ENCODE measurements at regions not wholly inside any gene's neighbourhood (a gene's known extent, or its start where the extent isn't known, plus 50 kb on each side); places are given as distances from the start of the nearest gene placed in this dataset.
"Not testable (repeated sequence)": the region's sequence is repeated elsewhere in the genome, so short reads cannot be mapped to it uniquely, and the experiment has no call there.

GRCh38 chr7:131691454-131692130 is 135.2 kb upstream of the PODXL start:
- no peaks in the 10 kb centered on the region for H3K36me3 ChIP-seq (ENCODE audit: control insufficient read depth, low read depth, low read length)
- H3K4me1 ChIP-seq (ENCODE audit: control insufficient read depth, low read depth, low read length), result no peaks in the 10 kb centered on the region
- no peak overlapping the region for H3K27ac ChIP-seq (ENCODE audit: low read length)
- H3K4me3 ChIP-seq (ENCODE audit: low read length), result no peak overlapping the region
- no peaks in the 10 kb centered on the region for H3K9me3 ChIP-seq (ENCODE audit: control insufficient read depth, low read depth, low read length)
- H3K9ac ChIP-seq (ENCODE audit: low read length), result no peak overlapping the region
- no peaks in the 10 kb centered on the region for H3K27me3 ChIP-seq (ENCODE audit: control insufficient read depth, insufficient read depth, low read length)

- no peaks in the 10 kb centered on the region for H3K27me3 ChIP-seq (ENCODE audit: control insufficient read depth, insufficient read depth, low read length)
- no peaks in the 10 kb centered on the region for H3K9me3 ChIP-seq (ENCODE audit: control insufficient read depth, low read depth, low read length)
- no peaks in the 10 kb centered on the region for H3K4me1 ChIP-seq (ENCODE audit: control insufficient read depth, low read depth, low read length)
- no peak overlapping the region for H3K4me3 ChIP-seq (ENCODE audit: low read length)
- H3K9ac ChIP-seq (ENCODE audit: low read length), result no peak overlapping the region
- H3K27ac ChIP-seq (ENCODE audit: low read length), result no peak overlapping the region
- no peaks in the 10 kb centered on the region for H3K36me3 ChIP-seq (ENCODE audit: control insufficient read depth, low read depth, low read length)
Measured at GRCh38 chr7:131690441-131690840, 134.0 kb upstream of the PODXL start.

- no peaks in the 10 kb centered on the region for H3K9me3 ChIP-seq (ENCODE audit: control insufficient read depth, low read depth, low read length)
- H3K27me3 ChIP-seq (ENCODE audit: control insufficient read depth, insufficient read depth, low read length), result no peaks in the 10 kb centered on the region
- no peak overlapping the region for H3K27ac ChIP-seq (ENCODE audit: low read length)
- H3K4me3 ChIP-seq (ENCODE audit: low read length), result no peak overlapping the region
- H3K9ac ChIP-seq (ENCODE audit: low read length), result no peak overlapping the region
- H3K4me1 ChIP-seq (ENCODE audit: control insufficient read depth, low read depth, low read length), result no peaks in the 10 kb centered on the region
- no peaks in the 10 kb centered on the region for H3K36me3 ChIP-seq (ENCODE audit: control insufficient read depth, low read depth, low read length)
Measured at GRCh38 chr7:131689662-131690234, 133.3 kb upstream of the PODXL start.

- Histone ChIP-seq H3K36me3 (ENCODE audit: control insufficient read depth, low read depth, low read length) (no peaks in the 10 kb centered on the region), H3K27me3 (ENCODE audit: control insufficient read depth, insufficient read depth, low read length) (no peaks in the 10 kb centered on the region), H3K4me1 (ENCODE audit: control insufficient read depth, low read depth, low read length) (no peaks in the 10 kb centered on the region), H3K27ac (ENCODE audit: low read length) (no peak overlapping the region), H3K9ac (ENCODE audit: low read length) (no peak overlapping the region), H3K9me3 (ENCODE audit: control insufficient read depth, low read depth, low read length) (no peaks in the 10 kb centered on the region), H3K4me3 (ENCODE audit: low read length) (no peak overlapping the region)
Measured at GRCh38 chr7:131688738-131689661, 132.6 kb upstream of the PODXL start.

GRCh38 chr7:131687296-131687695 is 130.9 kb upstream of the PODXL start:
- no peaks in the 10 kb centered on the region for H3K27me3 ChIP-seq (ENCODE audit: control insufficient read depth, insufficient read depth, low read length)
- H3K9me3 ChIP-seq (ENCODE audit: control insufficient read depth, low read depth, low read length), result no peaks in the 10 kb centered on the region
- H3K4me3 ChIP-seq (ENCODE audit: low read length), result no peak overlapping the region
- no peaks in the 10 kb centered on the region for H3K4me1 ChIP-seq (ENCODE audit: control insufficient read depth, low read depth, low read length)
- no peak overlapping the region for H3K27ac ChIP-seq (ENCODE audit: low read length)
- H3K9ac ChIP-seq (ENCODE audit: low read length), result no peak overlapping the region
- H3K36me3 ChIP-seq (ENCODE audit: control insufficient read depth, low read depth, low read length), result no peaks in the 10 kb centered on the region

GRCh38 chr7:131686833-131687232 is 130.4 kb upstream of the PODXL start:
- no peak overlapping the region for H3K9ac ChIP-seq (ENCODE audit: low read length)
- no peak overlapping the region for H3K4me3 ChIP-seq (ENCODE audit: low read length)
- no peaks in the 10 kb centered on the region for H3K27me3 ChIP-seq (ENCODE audit: control insufficient read depth, insufficient read depth, low read length)
- no peak overlapping the region for H3K27ac ChIP-seq (ENCODE audit: low read length)
- no peaks in the 10 kb centered on the region for H3K9me3 ChIP-seq (ENCODE audit: control insufficient read depth, low read depth, low read length)
- no peaks in the 10 kb centered on the region for H3K36me3 ChIP-seq (ENCODE audit: control insufficient read depth, low read depth, low read length)
- no peaks in the 10 kb centered on the region for H3K4me1 ChIP-seq (ENCODE audit: control insufficient read depth, low read depth, low read length)

GRCh38 chr7:131683536-131684125 is 127.2 kb upstream of the PODXL start:
- H3K36me3 ChIP-seq (ENCODE audit: control insufficient read depth, low read depth, low read length), result no peaks in the 10 kb centered on the region

GRCh38 chr7:131681961-131682360 is 125.5 kb upstream of the PODXL start:
- no peaks in the 10 kb centered on the region for H3K4me1 ChIP-seq (ENCODE audit: control insufficient read depth, low read depth, low read length)
- no peak overlapping the region for H3K9ac ChIP-seq (ENCODE audit: low read length)
- H3K27ac ChIP-seq (ENCODE audit: low read length), result no peak overlapping the region
- no peak overlapping the region for H3K4me3 ChIP-seq (ENCODE audit: low read length)
- H3K27me3 ChIP-seq (ENCODE audit: control insufficient read depth, insufficient read depth, low read length), result no peaks in the 10 kb centered on the region
- no peaks in the 10 kb centered on the region for H3K9me3 ChIP-seq (ENCODE audit: control insufficient read depth, low read depth, low read length)
- H3K36me3 ChIP-seq (ENCODE audit: control insufficient read depth, low read depth, low read length), result no peaks in the 10 kb centered on the region

More at GRCh38 chr7:131683536-131684125, 127.2 kb upstream of the PODXL start:
- Histone ChIP-seq H3K4me3 (ENCODE audit: low read length) (no peak overlapping the region), H3K4me1 (ENCODE audit: control insufficient read depth, low read depth, low read length) (no peaks in the 10 kb centered on the region), H3K9me3 (ENCODE audit: control insufficient read depth, low read depth, low read length) (no peaks in the 10 kb centered on the region), H3K9ac (ENCODE audit: low read length) (no peak overlapping the region), H3K27ac (ENCODE audit: low read length) (no peak overlapping the region), H3K27me3 (ENCODE audit: control insufficient read depth, insufficient read depth, low read length) (no peaks in the 10 kb centered on the region)

GRCh38 chr7:131679071-131679470 is 122.6 kb upstream of the PODXL start:
- H3K36me3 ChIP-seq (ENCODE audit: control insufficient read depth, low read depth, low read length); H3K4me1 ChIP-seq (ENCODE audit: control insufficient read depth, low read depth, low read length); H3K27ac ChIP-seq (ENCODE audit: low read length); H3K27me3 ChIP-seq (ENCODE audit: control insufficient read depth, insufficient read depth, low read length); H3K4me3 ChIP-seq (ENCODE audit: low read length); H3K9ac ChIP-seq (ENCODE audit: low read length); H3K9me3 ChIP-seq (ENCODE audit: control insufficient read depth, low read depth, low read length): not testable (repeated sequence)

- H3K36me3 ChIP-seq (ENCODE audit: control insufficient read depth, low read depth, low read length); H3K9ac ChIP-seq (ENCODE audit: low read length); H3K9me3 ChIP-seq (ENCODE audit: control insufficient read depth, low read depth, low read length); H3K4me3 ChIP-seq (ENCODE audit: low read length); H3K4me1 ChIP-seq (ENCODE audit: control insufficient read depth, low read depth, low read length); H3K27me3 ChIP-seq (ENCODE audit: control insufficient read depth, insufficient read depth, low read length); H3K27ac ChIP-seq (ENCODE audit: low read length): not testable (repeated sequence)
Measured at GRCh38 chr7:131676850-131677249, 120.4 kb upstream of the PODXL start.

GRCh38 chr7:131674131-131674530 is 117.7 kb upstream of the PODXL start:
- H3K9ac ChIP-seq (ENCODE audit: low read length), result no peak overlapping the region
- no peak overlapping the region for H3K4me3 ChIP-seq (ENCODE audit: low read length)
- no peak overlapping the region for H3K27ac ChIP-seq (ENCODE audit: low read length)
- no peaks in the 10 kb centered on the region for H3K36me3 ChIP-seq (ENCODE audit: control insufficient read depth, low read depth, low read length)
- no peaks in the 10 kb centered on the region for H3K9me3 ChIP-seq (ENCODE audit: control insufficient read depth, low read depth, low read length)
- no peaks in the 10 kb centered on the region for H3K4me1 ChIP-seq (ENCODE audit: control insufficient read depth, low read depth, low read length)
- H3K27me3 ChIP-seq (ENCODE audit: control insufficient read depth, insufficient read depth, low read length), result no peaks in the 10 kb centered on the region
